ENCODE measurements at regions not wholly inside any gene's neighbourhood (a gene's known extent, or its start where the extent isn't known, plus 50 kb on each side); places are given as distances from the start of the nearest gene placed in this dataset.
"Not testable (repeated sequence)": the region's sequence is repeated elsewhere in the genome, so short reads cannot be mapped to it uniquely, and the experiment has no call there.

GRCh38 chr7:36045326-36045725 is 107.7 kb upstream of the EEPD1 start:
- Mint-ChIP-seq H3K9me3 (no peaks in the 10 kb centered on the region), H3K4me3 (no peak overlapping the region), H3K4me1 (no peaks in the 10 kb centered on the region), H3K27me3 (no peaks in the 10 kb centered on the region), H3K27ac (no peak overlapping the region)
- DNase-seq (no peak), ATAC-seq (no peak)

GRCh38 chr7:36045830-36046341 is 107.2 kb upstream of the EEPD1 start:
- no peak for ATAC-seq
- Mint-ChIP-seq H3K27me3 (no peaks in the 10 kb centered on the region), H3K4me3 (no peak overlapping the region), H3K4me1 (no peaks in the 10 kb centered on the region), H3K27ac (peak overlapping the region in 1 of 2 donors; percentile 10), H3K9me3 (no peaks in the 10 kb centered on the region)
- DNase-seq, result no peak

GRCh38 chr7:36047091-36047658 is 105.9 kb upstream of the EEPD1 start:
- Mint-ChIP-seq H3K4me3 (no peak overlapping the region), H3K27ac (peak overlapping the region in 1 of 2 donors; percentile 3), H3K27me3 (no peaks in the 10 kb centered on the region), H3K9me3 (no peaks in the 10 kb centered on the region), H3K4me1 (no peaks in the 10 kb centered on the region)
- ATAC-seq (no peak), DNase-seq (no peak)

- H3K4me1 Mint-ChIP-seq, result no peaks in the 10 kb centered on the region
- no peak overlapping the region for H3K4me3 Mint-ChIP-seq
- H3K27me3 Mint-ChIP-seq, result no peaks in the 10 kb centered on the region
- no peak for ATAC-seq
- no peak overlapping the region for H3K27ac Mint-ChIP-seq
- DNase-seq, result no peak
- no peaks in the 10 kb centered on the region for H3K9me3 Mint-ChIP-seq
Observed at GRCh38 chr7:36048141-36048901, 104.7 kb upstream of the EEPD1 start.

GRCh38 chr7:36048902-36049240 is 104.2 kb upstream of the EEPD1 start:
- H3K27ac Mint-ChIP-seq, result no peak overlapping the region
- DNase-seq (no peak), ATAC-seq (no peak)
- no peaks in the 10 kb centered on the region for H3K4me1 Mint-ChIP-seq
- H3K27me3 Mint-ChIP-seq, result no peaks in the 10 kb centered on the region
- H3K9me3 Mint-ChIP-seq, result no peaks in the 10 kb centered on the region
- no peak overlapping the region for H3K4me3 Mint-ChIP-seq

GRCh38 chr7:36051501-36051900 is 101.6 kb upstream of the EEPD1 start:
- H3K27me3 Mint-ChIP-seq, result no peaks in the 10 kb centered on the region
- DNase-seq, result no peak
- no peaks in the 10 kb centered on the region for H3K4me1 Mint-ChIP-seq
- ATAC-seq, result no peak
- no peaks in the 10 kb centered on the region for H3K9me3 Mint-ChIP-seq
- no peak overlapping the region for H3K27ac Mint-ChIP-seq
- no peak overlapping the region for H3K4me3 Mint-ChIP-seq

GRCh38 chr7:36053589-36053988 is 99.5 kb upstream of the EEPD1 start:
- no peaks in the 10 kb centered on the region for H3K9me3 Mint-ChIP-seq
- H3K4me3 Mint-ChIP-seq, result no peak overlapping the region
- H3K4me1 Mint-ChIP-seq, result no peaks in the 10 kb centered on the region
- H3K27me3 Mint-ChIP-seq, result no peaks in the 10 kb centered on the region
- ATAC-seq, result no peak
- no peak for DNase-seq
- no peak overlapping the region for H3K27ac Mint-ChIP-seq

GRCh38 chr7:36054637-36055036 is 98.4 kb upstream of the EEPD1 start:
- no peaks in the 10 kb centered on the region for H3K27me3 Mint-ChIP-seq
- H3K4me3 Mint-ChIP-seq, result no peak overlapping the region
- H3K4me1 Mint-ChIP-seq, result no peaks in the 10 kb centered on the region
- no peak overlapping the region for H3K27ac Mint-ChIP-seq
- ATAC-seq (no peak), DNase-seq (no peak)
- no peaks in the 10 kb centered on the region for H3K9me3 Mint-ChIP-seq

GRCh38 chr7:36055207-36055606 is 97.8 kb upstream of the EEPD1 start:
- no peak overlapping the region for H3K27ac Mint-ChIP-seq
- no peak overlapping the region for H3K4me3 Mint-ChIP-seq
- H3K27me3 Mint-ChIP-seq, result no peaks in the 10 kb centered on the region
- H3K9me3 Mint-ChIP-seq, result no peaks in the 10 kb centered on the region
- ATAC-seq (no peak), DNase-seq (no peak)
- no peaks in the 10 kb centered on the region for H3K4me1 Mint-ChIP-seq

- no peak overlapping the region for H3K4me3 Mint-ChIP-seq
- ATAC-seq (no peak), DNase-seq (no peak)
- no peak overlapping the region for H3K27ac Mint-ChIP-seq
- H3K4me1 Mint-ChIP-seq, result no peaks in the 10 kb centered on the region
- H3K27me3 Mint-ChIP-seq, result no peaks in the 10 kb centered on the region
- H3K9me3 Mint-ChIP-seq, result no peaks in the 10 kb centered on the region
Observed at GRCh38 chr7:36057323-36057722, 95.7 kb upstream of the EEPD1 start.

GRCh38 chr7:36058020-36058592 is 94.9 kb upstream of the EEPD1 start:
- ATAC-seq, result no peak
- Mint-ChIP-seq H3K4me1 (no peaks in the 10 kb centered on the region), H3K27ac (no peak overlapping the region), H3K4me3 (no peak overlapping the region), H3K9me3 (no peaks in the 10 kb centered on the region), H3K27me3 (no peaks in the 10 kb centered on the region)
- DNase-seq, result no peak

- not testable (repeated sequence) for ATAC-seq, H3K4me3 Mint-ChIP-seq, H3K4me1 Mint-ChIP-seq, DNase-seq, H3K9me3 Mint-ChIP-seq, H3K27ac Mint-ChIP-seq, H3K27me3 Mint-ChIP-seq
Observed at GRCh38 chr7:36060388-36060787, 92.7 kb upstream of the EEPD1 start.

- Mint-ChIP-seq H3K27me3 (no peaks in the 10 kb centered on the region), H3K9me3 (no peaks in the 10 kb centered on the region), H3K4me1 (no peaks in the 10 kb centered on the region), H3K4me3 (no peak overlapping the region), H3K27ac (no peak overlapping the region)
- ATAC-seq (no peak), DNase-seq (no peak)
Observed at GRCh38 chr7:36062154-36062815, 90.8 kb upstream of the EEPD1 start.

- no peaks in the 10 kb centered on the region for H3K9me3 Mint-ChIP-seq
- H3K4me3 Mint-ChIP-seq, result no peak overlapping the region
- H3K27ac Mint-ChIP-seq, result no peak overlapping the region
- no peaks in the 10 kb centered on the region for H3K4me1 Mint-ChIP-seq
- no peaks in the 10 kb centered on the region for H3K27me3 Mint-ChIP-seq
- DNase-seq (no peak), ATAC-seq (no peak)
Observed at GRCh38 chr7:36064676-36065075, 88.4 kb upstream of the EEPD1 start.

- H3K27ac Mint-ChIP-seq, H3K4me1 Mint-ChIP-seq, DNase-seq, H3K4me3 Mint-ChIP-seq, ATAC-seq, H3K9me3 Mint-ChIP-seq, H3K27me3 Mint-ChIP-seq: not testable (repeated sequence)
Observed at GRCh38 chr7:36065563-36066342, 87.3 kb upstream of the EEPD1 start.

- ATAC-seq, result no peak
- Mint-ChIP-seq H3K27ac (no peak overlapping the region), H3K4me3 (no peak overlapping the region), H3K4me1 (no peaks in the 10 kb centered on the region), H3K27me3 (no peaks in the 10 kb centered on the region), H3K9me3 (no peaks in the 10 kb centered on the region)
- DNase-seq, result no peak
Observed at GRCh38 chr7:36066343-36066664, 86.8 kb upstream of the EEPD1 start.
